ENCODE measurements at regions not wholly inside any gene's neighbourhood (a gene's known extent, or its start where the extent isn't known, plus 50 kb on each side); places are given as distances from the start of the nearest gene placed in this dataset.

GRCh38 chr2:14428056-14428455, 204.5 kb upstream of the LRATD1 start:
- DNase-seq (ENCODE audit: insufficient read length, low spot score) (no peak), FAIRE-seq (no peak)
- TF ChIP-seq CTCF (IDR thresholded peaks at IDR 0.05; ENCODE audit: insufficient read depth, missing control alignments), result peak; percentile 3

DNA sequence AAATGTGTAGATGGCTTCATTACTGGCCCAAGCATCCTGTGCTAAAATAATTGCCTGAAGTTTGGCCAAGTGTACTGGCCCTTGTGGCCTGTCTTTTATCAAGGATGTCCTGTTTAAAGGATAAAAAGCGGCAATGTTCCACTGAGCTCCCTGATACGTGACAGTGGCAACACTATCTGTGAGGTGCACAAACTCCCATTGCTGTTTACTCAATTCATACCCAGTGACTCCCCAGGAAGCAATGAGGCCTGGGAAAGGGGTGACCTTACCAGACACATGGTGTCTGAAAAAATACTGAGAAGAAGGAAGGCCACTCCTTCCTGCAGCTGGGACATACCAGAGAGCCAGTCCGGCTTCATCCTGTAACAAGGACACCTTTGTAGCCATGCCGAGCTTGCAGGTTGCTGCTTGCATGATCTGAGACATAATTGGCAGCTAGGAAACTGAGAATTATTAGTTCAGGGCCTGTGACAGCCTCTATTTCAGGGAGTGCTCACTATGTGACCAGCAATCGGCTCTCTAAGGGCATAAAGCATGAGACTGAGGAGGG, 198.5 kb upstream of the LRATD1 start:
- DNase-seq (ENCODE audit: insufficient read length, low spot score) (no peak), FAIRE-seq (no peak)
- no peak for TF ChIP-seq CTCF (IDR thresholded peaks at IDR 0.05; ENCODE audit: insufficient read depth, missing control alignments)

DNA sequence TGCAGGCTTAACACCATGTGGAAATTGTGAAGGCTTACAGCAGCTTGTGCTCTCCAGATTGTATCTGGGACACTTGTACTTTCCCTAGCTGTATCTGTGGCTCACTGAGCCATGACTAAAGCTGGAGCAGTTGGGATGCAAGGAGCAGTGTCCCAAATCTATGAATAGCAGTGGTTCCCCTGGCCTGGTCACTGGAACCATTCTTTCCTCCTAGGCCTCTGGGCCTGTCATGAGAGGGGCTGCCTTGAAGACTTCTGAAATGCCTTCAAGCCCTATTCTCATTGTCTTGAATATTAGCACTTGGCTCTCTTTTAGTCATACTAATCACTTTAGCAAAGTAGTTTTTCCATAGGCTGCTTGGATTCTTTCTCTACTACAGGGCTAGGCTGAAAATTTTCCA, 186.8 kb upstream of the LRATD1 start:
- DNase-seq (ENCODE audit: insufficient read length, low spot score), result no peak
- no peak for TF ChIP-seq CTCF (IDR thresholded peaks at IDR 0.05; ENCODE audit: insufficient read depth, missing control alignments)
- no peak for FAIRE-seq

GRCh38 chr2:14448340-14448739, 184.2 kb upstream of the LRATD1 start:
- no peak for TF ChIP-seq CTCF (IDR thresholded peaks at IDR 0.05; ENCODE audit: insufficient read depth, missing control alignments)
- DNase-seq (ENCODE audit: insufficient read length, low spot score) (no peak), FAIRE-seq (no peak)

GRCh38 chr2:14451312-14451711, 181.2 kb upstream of the LRATD1 start:
- FAIRE-seq, result no peak
- peak; percentile 11 for TF ChIP-seq CTCF (IDR thresholded peaks at IDR 0.05; ENCODE audit: insufficient read depth, missing control alignments)
- DNase-seq (ENCODE audit: insufficient read length, low spot score), result no peak

DNA sequence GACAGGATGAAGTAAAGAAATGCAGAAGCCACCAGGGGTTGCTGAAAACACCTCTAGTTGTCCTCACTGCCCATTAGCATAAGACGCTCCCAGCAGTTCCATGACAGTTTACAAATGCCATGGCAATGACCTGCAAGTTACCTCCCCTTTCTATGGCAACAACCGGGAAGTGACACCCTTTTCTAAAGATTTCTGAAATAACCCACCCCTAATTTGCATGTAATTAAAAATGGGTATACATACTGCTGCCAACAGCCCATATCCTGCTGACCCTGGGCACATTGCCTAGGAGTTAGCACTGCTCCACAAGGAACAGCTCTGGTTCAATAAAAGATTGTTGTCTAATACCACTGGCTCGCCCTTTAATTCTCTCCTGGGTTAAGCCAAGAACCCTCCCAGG, 178.3 kb upstream of the LRATD1 start:
- no peak for TF ChIP-seq CTCF (IDR thresholded peaks at IDR 0.05; ENCODE audit: insufficient read depth, missing control alignments)
- DNase-seq (ENCODE audit: insufficient read length, low spot score), result no peak
- FAIRE-seq, result no peak

- TF ChIP-seq CTCF (IDR thresholded peaks at IDR 0.05; ENCODE audit: insufficient read depth, missing control alignments), result no peak
- DNase-seq (ENCODE audit: insufficient read length, low spot score) (no peak), FAIRE-seq (no peak)
Measured at GRCh38 chr2:14459786-14460325, 172.7 kb upstream of the LRATD1 start.

All from D721Med (cell line).